ELR (cell line): ENCODE measurements at regions not wholly inside any gene's neighbourhood (a gene's known extent, or its start where the extent isn't known, plus 50 kb on each side); places are given as distances from the start of the nearest gene placed in this dataset.
"Not testable (repeated sequence)": the region's sequence is repeated elsewhere in the genome, so short reads cannot be mapped to it uniquely, and the experiment has no call there.

Experiments
- DNase-seq: peaks from one replicate; pipeline ENCODE4 v3.0.0-alpha.2; 2015; ENCODE audit warnings: low read depth

DNA sequence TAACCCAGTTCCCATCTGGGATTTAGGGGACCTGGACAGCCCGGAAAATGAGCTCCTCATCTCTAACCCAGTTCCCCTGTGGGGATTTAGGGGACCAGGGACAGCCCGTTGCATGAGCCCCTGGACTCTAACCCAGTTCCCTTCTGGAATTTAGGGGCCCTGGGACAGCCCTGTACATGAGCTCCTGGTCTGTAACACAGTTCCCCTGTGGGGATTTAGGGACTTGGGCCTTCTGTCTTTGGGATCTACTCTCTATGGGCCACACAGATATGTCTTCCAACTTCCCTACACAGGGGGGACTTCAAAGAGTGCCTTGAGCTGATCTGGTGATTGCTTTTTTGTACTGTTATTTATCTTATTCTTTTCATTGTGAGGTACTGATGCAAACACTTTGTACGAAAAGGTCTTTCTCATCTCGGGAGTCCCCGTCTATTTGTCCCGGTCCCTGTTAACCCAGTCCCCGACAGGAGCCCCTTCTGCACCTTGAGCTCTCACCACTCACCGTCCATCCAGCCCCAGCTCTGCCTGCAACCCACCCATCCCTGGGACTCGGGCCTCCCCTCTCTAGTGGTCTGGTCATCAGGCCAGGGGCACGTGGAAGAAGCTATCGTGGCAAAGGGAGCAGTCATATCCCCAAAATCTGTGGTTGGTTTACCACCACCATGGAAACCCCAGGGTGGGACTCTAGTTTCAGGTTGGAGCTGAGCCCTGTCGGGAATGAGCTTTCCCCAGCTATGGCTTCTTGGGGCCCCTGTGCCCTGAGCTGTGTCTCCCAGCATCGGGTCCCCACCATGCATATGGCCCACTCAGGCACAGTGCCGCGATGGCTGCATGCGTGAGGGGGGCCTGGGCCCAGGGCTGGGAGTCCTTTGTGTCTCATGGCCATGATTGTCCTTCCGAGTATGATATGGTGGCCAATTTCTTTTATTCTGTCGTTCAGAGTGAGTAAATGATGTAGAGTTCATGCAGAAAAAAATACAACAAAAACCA, 270.4 kb upstream of the PLCXD1 start:
- not testable (repeated sequence) for DNase-seq

GRCh38 chrX:13821-14443, 267.2 kb upstream of the PLCXD1 start:
- not testable (repeated sequence) for DNase-seq

- DNase-seq, result not testable (repeated sequence)
Observed at GRCh38 chrX:14452-14851, 266.7 kb upstream of the PLCXD1 start.

DNA sequence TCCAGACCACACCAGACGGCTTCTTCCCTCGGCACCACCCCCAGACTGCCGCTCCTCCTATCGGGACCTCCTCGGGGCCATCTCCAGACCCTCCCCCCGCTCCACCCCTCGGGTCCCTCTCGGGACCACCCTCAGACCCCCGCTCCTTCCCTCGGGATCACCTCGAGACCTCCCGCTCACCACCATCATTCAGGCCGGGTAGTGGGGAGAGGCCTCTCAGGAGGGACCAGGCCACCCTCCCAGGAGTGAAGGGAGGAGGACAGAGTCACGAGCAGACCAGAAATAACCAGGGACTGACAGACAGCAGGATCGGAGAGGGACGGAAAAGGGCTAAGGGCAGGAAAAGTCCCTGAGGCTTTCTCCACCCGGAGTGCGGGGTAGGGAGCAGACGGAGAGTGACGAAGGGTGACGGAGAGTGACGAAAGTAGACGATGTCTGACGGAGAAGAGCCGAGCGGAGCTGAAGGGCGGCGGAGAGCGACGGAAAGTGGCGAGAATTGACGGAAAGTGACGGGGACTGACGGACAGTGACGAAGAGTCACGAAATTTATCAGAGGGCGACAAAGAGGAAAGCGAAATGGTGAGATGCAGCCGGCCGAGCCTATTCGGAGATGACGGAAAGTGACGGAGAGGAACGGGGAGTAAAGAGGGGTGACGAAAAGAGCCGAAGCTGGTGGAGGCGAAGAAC, 262.3 kb upstream of the PLCXD1 start:
- not testable (repeated sequence) for DNase-seq

DNA sequence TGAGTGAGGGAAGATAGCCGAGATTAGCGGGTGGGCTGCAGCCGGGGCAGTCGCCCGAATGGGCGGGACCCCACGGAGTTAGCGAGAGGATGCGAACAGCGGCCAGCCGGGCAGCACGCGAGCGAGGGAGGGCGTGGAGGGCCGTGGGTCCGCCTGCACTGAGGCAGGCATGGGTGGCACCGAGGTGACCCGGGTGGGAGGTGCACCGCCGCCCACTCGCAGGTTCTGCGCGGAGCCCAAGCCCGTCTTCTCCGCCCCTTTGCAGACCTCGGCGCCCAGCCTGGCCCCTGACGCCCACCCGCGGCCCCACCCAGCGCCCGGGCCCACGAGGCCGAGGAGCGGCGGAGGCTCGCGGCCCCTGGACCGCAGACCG, 261.7 kb upstream of the PLCXD1 start:
- not testable (repeated sequence) for DNase-seq

DNA sequence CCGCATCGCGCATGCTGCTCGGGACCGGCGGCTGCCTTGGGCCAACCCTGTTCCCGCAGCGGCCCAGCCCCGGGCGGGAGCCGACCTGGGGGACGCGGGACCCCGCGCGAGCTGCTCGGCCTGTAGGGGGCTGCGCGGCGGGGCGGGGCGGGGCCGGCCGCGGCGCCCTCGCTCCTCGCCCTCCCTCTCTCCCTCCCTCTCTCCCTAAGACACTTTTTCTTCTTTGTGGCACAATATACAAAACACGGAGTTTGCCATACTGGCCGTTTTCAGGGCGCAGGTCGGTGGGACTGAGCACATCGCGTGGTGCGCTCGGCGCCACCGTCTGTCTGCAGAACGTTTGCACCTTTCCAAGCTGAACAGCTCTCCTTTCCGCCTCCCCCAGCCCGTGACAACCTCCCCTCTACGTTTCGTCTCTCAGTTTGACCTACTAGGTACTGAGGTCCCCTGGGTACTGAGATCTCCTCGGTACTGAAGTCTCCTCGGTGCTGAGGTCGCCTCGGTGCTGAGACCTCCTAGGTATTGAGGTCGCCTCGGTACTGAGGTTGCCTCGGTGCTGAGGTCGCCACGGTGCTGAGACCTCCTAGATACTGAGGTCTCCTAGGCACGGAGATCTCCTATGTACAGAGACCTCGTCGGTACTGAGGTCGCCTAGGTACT, 261.1 kb upstream of the PLCXD1 start:
- DNase-seq, result peak; percentile 1

GRCh38 chrX:24139-24538, 257.0 kb upstream of the PLCXD1 start:
- DNase-seq, result not testable (repeated sequence)
